SK-N-SH (cell line): ENCODE measurements at regions not wholly inside any gene's neighbourhood (a gene's known extent, or its start where the extent isn't known, plus 50 kb on each side); places are given as distances from the start of the nearest gene placed in this dataset.

ENCODE experiments used
- CTCF ChIA-PET: fragments of 300-600, 350-600 bp; formaldehyde crosslinking; extraction: SDS; loops from one replicate; lab custom pipeline; 2021; lab: Yijun Ruan, JAX
- POLR2A ChIA-PET: fragments of 350-600 bp; sonication (Branson Sonifier 250); formaldehyde crosslinking; extraction: SDS; loops from one replicate; lab custom pipeline; 2020; ENCODE audit warnings: antibody characterized with exemption, inconsistent platforms; lab: Yijun Ruan, JAX
- DNase-seq: peaks from one replicate; pipeline ENCODE4 v3.0.0; 2012
- H2AFZ ChIP-seq: fragments of 200-600 bp; sonication (generic); 2 replicates; pipeline ENCODE4 v1.8.1; 2016; ENCODE audit warnings: antibody characterized with exemption, mild to moderate bottlenecking, low read depth
- H3F3A ChIP-seq: fragments of 200-600 bp; sonication (generic); replicated peaks from 2 replicates; pipeline ENCODE3; 2016; ENCODE audit warnings: antibody characterized with exemption, mild to moderate bottlenecking; ENCODE audit not compliant: insufficient read depth
- H3K27ac ChIP-seq, 2 experiments: fragments of 200-500 bp in 1 of 2; fragments of 200-600 bp in 1 of 2; sonication (Bioruptor generic) in 1 of 2; sonication (generic), shearing (Covaris generic) in 1 of 2; 2 replicates each; pipeline versions ENCODE4 v1.5.1 to v1.6.1; 2014 to 2016; ENCODE audit warnings: low read depth in 2 of 2, inconsistent platforms in 1 of 2, low read length in 1 of 2, mild to moderate bottlenecking in 1 of 2, mixed read lengths in 1 of 2
- H3K27me3 ChIP-seq: fragments of 200-600 bp; sonication (generic), shearing (Covaris generic); 2 replicates; pipeline ENCODE4 v1.6.1; 2016; ENCODE audit warnings: mixed run types; ENCODE audit not compliant: insufficient read depth
- H3K36me3 ChIP-seq, 2 experiments: fragments of 200-500 bp in 1 of 2; fragments of 200-600 bp in 1 of 2; sonication (Bioruptor generic) in 1 of 2; sonication (generic) in 1 of 2; replicated peaks in 1 of 2; 2 replicates each; pipeline versions ENCODE3 to v1.5.1; 2014 to 2016; ENCODE audit warnings: low read length in 1 of 2, mild to moderate bottlenecking in 1 of 2; ENCODE audit not compliant: insufficient read depth in 2 of 2, control insufficient read depth in 1 of 2
- H3K4me1 ChIP-seq, 2 experiments: fragments of 200-500 bp in 1 of 2; fragments of 200-600 bp in 1 of 2; sonication (Bioruptor generic) in 1 of 2; sonication (generic), shearing (Covaris generic) in 1 of 2; 2 replicates each; pipeline versions ENCODE4 v1.5.1 to v1.6.1; 2014 to 2016; ENCODE audit warnings: low read depth in 1 of 2, low read length in 1 of 2, mixed run types in 1 of 2; ENCODE audit not compliant: insufficient read depth in 2 of 2, control insufficient read depth in 1 of 2
- H3K4me2 ChIP-seq: fragments of 200-600 bp; sonication (generic), shearing (Covaris generic); 2 replicates; pipeline ENCODE4 v1.6.1; 2017; ENCODE audit warnings: mixed run types
- H3K4me3 ChIP-seq, 2 experiments: fragments of 200-500 bp in 1 of 2; fragments of 200-600 bp in 1 of 2; sonication (Bioruptor generic) in 1 of 2; sonication (generic), shearing (Covaris generic) in 1 of 2; 2 replicates each; pipeline versions ENCODE4 v1.5.1 to v1.8.1; 2014 to 2016; ENCODE audit warnings: low read depth in 2 of 2, inconsistent platforms in 1 of 2, low read length in 1 of 2, mild to moderate bottlenecking in 1 of 2, mixed read lengths in 1 of 2, moderate library complexity in 1 of 2
- H3K79me2 ChIP-seq: fragments of 200-600 bp; sonication (generic); 2 replicates; pipeline ENCODE4 v1.8.1; 2017; ENCODE audit warnings: mild to moderate bottlenecking; ENCODE audit not compliant: insufficient read depth
- H3K9ac ChIP-seq: fragments of 200-600 bp; sonication (generic); 2 replicates; pipeline ENCODE4 v1.6.1; 2017; ENCODE audit warnings: mixed run types
- H3K9me2 ChIP-seq: fragments of 200-600 bp; sonication (generic); 2 replicates; pipeline ENCODE4 v1.6.1; 2017; ENCODE audit warnings: mixed run types
- H3K9me3 ChIP-seq: fragments of 200-600 bp; sonication (generic); 2 replicates; pipeline ENCODE4 v1.6.1; 2017; ENCODE audit warnings: mixed run types, mild to moderate bottlenecking, moderate library complexity
- H4K20me1 ChIP-seq: fragments of 200-600 bp; sonication (generic); 2 replicates; pipeline ENCODE4 v1.6.1; 2017; ENCODE audit warnings: mild to moderate bottlenecking, mixed run types; ENCODE audit not compliant: insufficient read depth
- CHD2 ChIP-seq: fragments of 150-350 bp; IDR thresholded peaks from 2 replicates; pipeline ENCODE4 v1.6.1; 2018; ENCODE audit warnings: low read length; ENCODE audit not compliant: partially characterized antibody
- CTCF ChIP-seq: fragments of 200-600 bp; sonication (generic); IDR thresholded peaks from 2 replicates; pipeline ENCODE4 v1.6.1; 2017; ENCODE audit warnings: antibody characterized with exemption, mild to moderate bottlenecking, moderate library complexity
- ELF1 ChIP-seq: IDR thresholded peaks from 2 replicates; pipeline ENCODE4 v1.4.0; 2012
- EP300 ChIP-seq, 2 experiments: IDR thresholded peaks; 2 replicates each; pipeline versions ENCODE4 v1.4.0 to v1.6.1; 2012; ENCODE audit warnings: borderline replicate concordance in 1 of 2, low read depth in 1 of 2, low read length in 1 of 2
- FOSL2 ChIP-seq: IDR thresholded peaks from 2 replicates; pipeline ENCODE4 v1.4.0; 2012; ENCODE audit warnings: low read depth, mild to moderate bottlenecking, moderate library complexity, borderline replicate concordance
- FOXJ3 ChIP-seq: sonication (generic); formaldehyde crosslinking; IDR thresholded peaks from 2 replicates; pipeline ENCODE4 v1.5.1; 2020; ENCODE audit warnings: mild to moderate bottlenecking, missing genetic modification reagents
- IRF3 ChIP-seq: fragments of 150-350 bp; IDR thresholded peaks from 2 replicates; pipeline ENCODE4 v1.6.1; 2016; ENCODE audit warnings: mild to moderate bottlenecking, low read depth, low read length
- JUND ChIP-seq: IDR thresholded peaks from 2 replicates; pipeline ENCODE4 v1.4.0; 2012
- MEF2A ChIP-seq: IDR thresholded peaks from 2 replicates; pipeline ENCODE4 v1.4.0; 2012; ENCODE audit warnings: low read depth, borderline replicate concordance
- MXI1 ChIP-seq: IDR thresholded peaks from 2 replicates; pipeline ENCODE4 v1.6.1; 2012; ENCODE audit warnings: mild to moderate bottlenecking, low read depth, low read length, improper control_type of control experiment
- NRF1 ChIP-seq: IDR thresholded peaks from 2 replicates; pipeline ENCODE4 v1.6.1; 2012; ENCODE audit warnings: low read depth, mild to moderate bottlenecking, low read length
- PBX3 ChIP-seq: IDR thresholded peaks from 2 replicates; pipeline ENCODE4; 2012
- POLR2AphosphoS5 ChIP-seq: IDR thresholded peaks from 2 replicates; pipeline ENCODE4 v1.6.1; 2012; ENCODE audit warnings: low read depth, low read length
- RFX5 ChIP-seq: IDR thresholded peaks from 2 replicates; pipeline ENCODE4 v1.6.1; 2012; ENCODE audit warnings: mild to moderate bottlenecking, improper control_type of control experiment, low read length
- RXRA ChIP-seq: IDR thresholded peaks from 2 replicates; pipeline ENCODE4 v1.4.0; 2012; ENCODE audit warnings: low read depth, mild to moderate bottlenecking, borderline replicate concordance
- SMC3 ChIP-seq: IDR thresholded peaks from 2 replicates; pipeline ENCODE4 v1.6.1; 2012; ENCODE audit warnings: low read depth, low read length, improper control_type of control experiment
- TCF12 ChIP-seq: IDR thresholded peaks from 2 replicates; pipeline ENCODE4 v1.4.0; 2012
- TEAD4 ChIP-seq: IDR thresholded peaks from 2 replicates; pipeline ENCODE4 v1.4.0; 2012; ENCODE audit warnings: mild to moderate bottlenecking, borderline replicate concordance; ENCODE audit not compliant: insufficient read depth
- ZBTB33 ChIP-seq: IDR thresholded peaks from 2 replicates; pipeline ENCODE4 v1.4.0; 2012; ENCODE audit warnings: low read depth, borderline replicate concordance
- WGBS: methylation state at CpG from one replicate; pipeline ENCODE4 v1.1.6; 2017; ENCODE audit warnings: low lambda C conversion rate; 5-methylcytosine and 5-hydroxymethylcytosine counted together

- DNase-seq: no peak
- H3K4me1 ChIP-seq: peaks cover 7 to 15% of the 10 kb centered on the region in 2 experiments; a peak in 3 of 4 replicates
These were observed 552.9 kb downstream of the LTN1 start for GRCh38 chr21:28439788-28440187.

GRCh38 chr21:28439251-28439650, 553.4 kb downstream of the LTN1 start:
- CTCF ChIA-PET: interaction anchor here (1.1 kb wide), 1 partner anchor 305 kb away, joined by 3 read pairs; no protein-coding TSS in a partner anchor
- Histone ChIP-seq H3K4me3 (no peak overlapping the region), H2AFZ (peak overlapping the region; percentile 9; the same call in 1 of the 2 replicates), H3K4me1 (peaks cover 7 to 11% of the 10 kb centered on the region in 2 experiments; a peak in 3 of 4 replicates), H3K4me2 (no peak overlapping the region), H3K9ac (no peak overlapping the region), H3K79me2 (no peaks in the 10 kb centered on the region), H4K20me1 (no peaks in the 10 kb centered on the region), H3F3A (peaks cover 12% of the 10 kb centered on the region), H3K27ac (peak overlapping the region in 1 of 2 experiments; percentile 73; a peak in 2 of 4 replicates), H3K36me3 (no peaks in the 10 kb centered on the region), H3K9me3 (no peaks in the 10 kb centered on the region), H3K9me2 (no peaks in the 10 kb centered on the region), H3K27me3 (no peaks in the 10 kb centered on the region)
- POLR2A ChIA-PET: no interaction called here
- WGBS: 74% methylated on average over 4 of the region's 4 CpGs
- DNase-seq: no peak
- TF ChIP-seq IRF3 (no peak), CHD2 (no peak), FOXJ3 (no peak), FOSL2 (no peak), NRF1 (no peak), CTCF (no peak), PBX3 (no peak), ZBTB33 (no peak), MXI1 (no peak), RXRA (no peak), TCF12 (no peak), JUND (no peak), EP300 (IDR thresholded peaks at IDR 0.05; ENCODE audit: borderline replicate concordance in 1 of 2, low read depth in 1 of 2, low read length in 1 of 2) (no peak), MEF2A (no peak), ELF1 (no peak), SMC3 (no peak), RFX5 (no peak), POLR2AphosphoS5 (no peak), TEAD4 (no peak)

More at GRCh38 chr21:28439788-28440187, 552.9 kb downstream of the LTN1 start:
- no peaks in the 10 kb centered on the region for H3K9me2 ChIP-seq
- H3K36me3 ChIP-seq: no peaks in the 10 kb centered on the region
- no peak overlapping the region for H3K4me2 ChIP-seq
- no peaks in the 10 kb centered on the region for H3K27me3 ChIP-seq
- H3F3A ChIP-seq: peaks cover 17% of the 10 kb centered on the region
- no peak overlapping the region for H3K4me3 ChIP-seq
- WGBS: 88% methylated on average over 3 of the region's 3 CpGs
- peak overlapping the region in 1 of 2 experiments; percentile 73; a peak in 2 of 4 replicates for H3K27ac ChIP-seq
- POLR2A ChIA-PET: no interaction called here
- no peak overlapping the region for H3K9ac ChIP-seq
- no peak for TF ChIP-seq PBX3
- TF ChIP-seq TCF12: peak; percentile 34; the same call in 1 of the 2 replicates
- peak; percentile 43; the same call in 1 of the 2 replicates for TF ChIP-seq MXI1
- H3K9me3 ChIP-seq: no peaks in the 10 kb centered on the region
- H3K79me2 ChIP-seq: no peaks in the 10 kb centered on the region
- CTCF ChIA-PET: interaction anchor here (1.1 to 1.2 kb wide), 2 partner anchors 19 to 305 kb away, joined by 3 to 5 read pairs; no protein-coding TSS in a partner anchor
- H4K20me1 ChIP-seq: no peaks in the 10 kb centered on the region
- peak overlapping the region; percentile 9; the same call in 1 of the 2 replicates for H2AFZ ChIP-seq
